HCT116 (cell line): ENCODE measurements at regions not wholly inside any gene's neighbourhood (a gene's known extent, or its start where the extent isn't known, plus 50 kb on each side); places are given as distances from the start of the nearest gene placed in this dataset.
"Not testable (repeated sequence)": the region's sequence is repeated elsewhere in the genome, so short reads cannot be mapped to it uniquely, and the experiment has no call there.

Experiments used
- ATAC-seq: fragments of 200-7000 bp; cut with Tn5 transposase; 2 replicates; pipeline ENCODE4 v1.9.1; 2020; ENCODE audit warnings: mild to moderate bottlenecking, moderate library complexity
- BruUV-seq: library from RNA; stranded (reverse); fragments of 400-500 nt; replicated peaks from 2 replicates; lab custom pipeline; 2021; lab: Mats Ljungman, UMichigan
- CTCF ChIA-PET: fragments of 300-600 bp; sonication (Branson Sonifier 250); formaldehyde crosslinking; loops from one replicate; lab custom pipeline; 2021; ENCODE audit warnings: antibody characterized with exemption; lab: Charles Lee
- POLR2A ChIA-PET: fragments of 300-600, 350-600 bp; sonication (Branson Sonifier 250); formaldehyde crosslinking; loops from one replicate; lab custom pipeline; 2021; ENCODE audit warnings: antibody characterized with exemption; lab: Charles Lee
- RAD21 ChIA-PET, 2 experiments: fragments of 300-600 bp; sonication (Branson Sonifier 250); formaldehyde crosslinking; loops; one replicate each; lab custom pipeline; 2023; ENCODE audit warnings: low total read pairs in 2 of 2; ENCODE audit not compliant: uncharacterized antibody in 2 of 2, unreplicated experiment in 2 of 2, low non-redundant PET in 1 of 2; lab: Charles Lee
- DNase-seq: peaks from one replicate; pipeline ENCODE4 v3.0.0-alpha.2; 2010; ENCODE audit warnings: low read depth, low spot score
- H2AFZ ChIP-seq: fragments of 200-600 bp; shearing (Covaris generic), sonication (generic); 2 replicates; pipeline ENCODE4 v1.6.1; 2017; ENCODE audit warnings: low read depth, mixed run types, mixed read lengths, antibody characterized with exemption, low read length; ENCODE audit not compliant: poor library complexity, severe bottlenecking
- H3K27ac ChIP-seq: 2 replicates; pipeline ENCODE4 v1.5.1; 2012; ENCODE audit warnings: low read depth, low read length
- H3K27me3 ChIP-seq: fragments of 200-600 bp; sonication (generic); 2 replicates; pipeline ENCODE4 v1.6.1; 2016; ENCODE audit warnings: mixed run types, low read length, mixed read lengths; ENCODE audit not compliant: insufficient read depth
- H3K36me3 ChIP-seq, 2 experiments: fragments of 200-500 bp in 1 of 2; fragments of 200-600 bp in 1 of 2; sonication (Bioruptor generic) in 1 of 2; sonication (generic) in 1 of 2; 2 replicates each; pipeline versions ENCODE4 v1.5.1 to v1.6.1; 2014 to 2016; ENCODE audit warnings: low read length in 2 of 2, inconsistent platforms in 1 of 2, mixed read lengths in 1 of 2, mixed run types in 1 of 2; ENCODE audit not compliant: insufficient read depth in 2 of 2, control insufficient read depth in 1 of 2
- H3K4me1 ChIP-seq, 2 experiments: fragments of 200-600 bp in 1 of 2; sonication (generic) in 1 of 2; 2 replicates each; pipeline versions ENCODE4 v1.5.1 to v1.6.1; 2012 to 2017; ENCODE audit warnings: low read length in 2 of 2, inconsistent platforms in 1 of 2, mild to moderate bottlenecking in 1 of 2, mixed read lengths in 1 of 2, mixed run types in 1 of 2, moderate library complexity in 1 of 2; ENCODE audit not compliant: insufficient read depth in 2 of 2, control insufficient read depth in 1 of 2
- H3K4me2 ChIP-seq: fragments of 200-600 bp; sonication (generic); 2 replicates; pipeline ENCODE4 v1.6.1; 2017; ENCODE audit warnings: mixed run types, low read length, mixed read lengths
- H3K4me3 ChIP-seq, 2 experiments: fragments of 200-600 bp in 1 of 2; sonication (generic) in 1 of 2; replicated peaks in 1 of 2; 2 replicates each; pipeline ENCODE4 v1.5.1; 2011 to 2016; ENCODE audit warnings: low read length in 2 of 2, control low read depth in 1 of 2, low read depth in 1 of 2, mild to moderate bottlenecking in 1 of 2, mixed read lengths in 1 of 2, mixed run types in 1 of 2
- H3K79me2 ChIP-seq: fragments of 200-600 bp; sonication (generic); 2 replicates; pipeline ENCODE4 v1.6.1; 2017; ENCODE audit warnings: mild to moderate bottlenecking, mixed run types, low read length, moderate library complexity, mixed read lengths; ENCODE audit not compliant: insufficient read depth
- H3K9ac ChIP-seq: fragments of 200-600 bp; sonication (generic); 2 replicates; pipeline ENCODE4 v1.6.1; 2016; ENCODE audit warnings: low read length, mixed read lengths
- H3K9me2 ChIP-seq: fragments of 200-600 bp; sonication (generic), shearing (Covaris generic); 2 replicates; pipeline ENCODE4 v1.6.1; 2017; ENCODE audit warnings: mixed run types, mild to moderate bottlenecking, moderate library complexity; ENCODE audit not compliant: insufficient read depth
- H3K9me3 ChIP-seq, 2 experiments: fragments of 200-500 bp in 1 of 2; fragments of 200-600 bp in 1 of 2; sonication (Bioruptor generic) in 1 of 2; sonication (generic) in 1 of 2; 2 replicates each; pipeline ENCODE4 v1.6.1; 2014 to 2017; ENCODE audit warnings: low read length in 2 of 2, mixed read lengths in 2 of 2, inconsistent platforms in 1 of 2, low read depth in 1 of 2, mild to moderate bottlenecking in 1 of 2, mixed run types in 1 of 2, moderate library complexity in 1 of 2; ENCODE audit not compliant: control insufficient read depth in 1 of 2, insufficient read depth in 1 of 2
- H4K20me1 ChIP-seq: fragments of 200-600 bp; sonication (generic), shearing (Covaris generic); 2 replicates; pipeline ENCODE4 v1.6.1; 2017; ENCODE audit warnings: mixed run types, mild to moderate bottlenecking, moderate library complexity; ENCODE audit not compliant: insufficient read depth
- CEBPB ChIP-seq: IDR thresholded peaks from 2 replicates; pipeline ENCODE4 v1.6.1; 2012; ENCODE audit warnings: low read depth
- CTCF ChIP-seq, 3 experiments: fragments of 200-600 bp in 1 of 3; sonication (generic) in 1 of 3; IDR thresholded peaks in 2 of 3; conservative IDR thresholded peaks in 1 of 3; 2 replicates each; pipeline ENCODE4 v1.5.1; 2012 to 2017; ENCODE audit warnings: low read depth in 2 of 3, low read length in 2 of 3, antibody characterized with exemption in 1 of 3, borderline replicate concordance in 1 of 3, control low read depth in 1 of 3, mild to moderate bottlenecking in 1 of 3, mixed read lengths in 1 of 3, mixed run types in 1 of 3, moderate library complexity in 1 of 3; ENCODE audit not compliant: insufficient read depth in 1 of 3
- EGR1 ChIP-seq: IDR thresholded peaks from 2 replicates; pipeline ENCODE4 v1.6.1; 2012; ENCODE audit warnings: low read depth
- EZH2 ChIP-seq: fragments of 200-600 bp; sonication (generic); IDR thresholded peaks from 2 replicates; pipeline ENCODE4 v1.6.1; 2017; ENCODE audit warnings: antibody characterized with exemption, mixed run types
- FOSL1 ChIP-seq: IDR thresholded peaks from 2 replicates; pipeline ENCODE4 v1.6.1; 2012; ENCODE audit warnings: low read depth
- SP1 ChIP-seq: IDR thresholded peaks from 2 replicates; pipeline ENCODE4 v1.6.1; 2012; ENCODE audit warnings: low read depth
- ZNF274 ChIP-seq: fragments of 200-500 bp; sonication (Bioruptor generic); IDR thresholded peaks from 2 replicates; pipeline ENCODE4 v1.6.1; 2014; ENCODE audit warnings: mild to moderate bottlenecking, low read depth, low read length, inconsistent platforms
- intact Hi-C: fragments of 100-400 bp; cut with micrococcal nuclease; formaldehyde crosslinking; loops from 2 replicates; pipeline ENCODE4 v1.10.0; 2022

- ChIA-PET CTCF (no interaction called here), POLR2A (no interaction called here), RAD21 (no interaction called here)
- Histone ChIP-seq H3K36me3 (no peaks in the 10 kb centered on the region), H3K27me3 (no peaks in the 10 kb centered on the region), H3K9ac (no peak overlapping the region), H3K27ac (no peak overlapping the region), H3K9me3 (peaks cover 5 to 28% of the 10 kb centered on the region in 2 experiments; a peak in 2 of 4 replicates), H3K4me1 (no peaks in the 10 kb centered on the region), H3K79me2 (no peaks in the 10 kb centered on the region), H3K9me2 (no peaks in the 10 kb centered on the region), H3K4me2 (no peak overlapping the region), H3K4me3 (no peak overlapping the region), H4K20me1 (no peaks in the 10 kb centered on the region), H2AFZ (no peak overlapping the region)
- no peak for ATAC-seq
- BruUV-seq, result no TSS peak
- intact Hi-C loops, result no loop called here
- DNase-seq, result no peak
- TF ChIP-seq FOSL1 (no peak), EGR1 (no peak), EZH2 (no peak), ZNF274 (no peak), CTCF (IDR thresholded peaks at IDR 0.05 in 2 of 3, conservative IDR thresholded peaks at IDR 0.05 in 1 of 3; ENCODE audit: borderline replicate concordance in 1 of 3, insufficient read depth in 1 of 3, low read depth in 2 of 3, low read length in 2 of 3) (no peak), SP1 (no peak), CEBPB (no peak)
These were observed 432.6 kb downstream of the ZNF536 start for GRCh38 chr19:30804751-30805150.

- H3K9me3 ChIP-seq, result peaks cover 5 to 25% of the 10 kb centered on the region in 2 experiments; a peak in 2 of 4 replicates
- H3K9me2 ChIP-seq, POLR2A ChIA-PET, H3K36me3 ChIP-seq, CTCF ChIA-PET, H3K9ac ChIP-seq, RAD21 ChIA-PET, H4K20me1 ChIP-seq, H3K4me2 ChIP-seq, BruUV-seq, DNase-seq, H3K27ac ChIP-seq, H3K79me2 ChIP-seq, H3K4me1 ChIP-seq, intact Hi-C loops, H3K4me3 ChIP-seq, H3K27me3 ChIP-seq, ATAC-seq, H2AFZ ChIP-seq: not testable (repeated sequence)
These were observed 432.1 kb downstream of the ZNF536 start for GRCh38 chr19:30804333-30804732.
